Neural cell (in vitro differentiated cells): ENCODE measurements at regions not wholly inside any gene's neighbourhood (a gene's known extent, or its start where the extent isn't known, plus 50 kb on each side); places are given as distances from the start of the nearest gene placed in this dataset.

Experiments
- H2AFZ ChIP-seq: fragments of 200-600, 300-800 bp; sonication (generic), shearing (Covaris generic); 2 replicates; pipeline ENCODE4 v1.6.0; 2014; ENCODE audit warnings: low read depth, mild to moderate bottlenecking, antibody characterized with exemption, low read length, moderate library complexity
- H3F3A ChIP-seq: fragments of 200-600 bp; shearing (Covaris generic); 2 replicates; pipeline ENCODE4 v1.6.1; 2016; ENCODE audit warnings: mild to moderate bottlenecking, moderate library complexity, mixed read lengths, antibody characterized with exemption, low read length; ENCODE audit not compliant: insufficient read depth, poor library complexity, severe bottlenecking
- H3K27ac ChIP-seq: fragments of 200-600, 300-800 bp; sonication (generic), shearing (Covaris generic); 2 replicates; pipeline ENCODE4 v1.5.1; 2014; ENCODE audit warnings: mild to moderate bottlenecking, low read length, moderate library complexity
- H3K27me3 ChIP-seq: fragments of 300-800, 200-600 bp; sonication (generic), shearing (Covaris generic); 2 replicates; pipeline ENCODE4 v1.6.0; 2014; ENCODE audit warnings: mild to moderate bottlenecking, low read depth, low read length, moderate library complexity; ENCODE audit not compliant: insufficient read depth
- H3K36me3 ChIP-seq: fragments of 300-800, 200-600 bp; sonication (generic), shearing (Covaris generic); 2 replicates; pipeline ENCODE4 v1.5.1; 2014; ENCODE audit warnings: mild to moderate bottlenecking, antibody characterized with exemption, low read length, moderate library complexity; ENCODE audit not compliant: insufficient read depth
- H3K4me2 ChIP-seq: fragments of 300-800, 200-600 bp; sonication (generic), shearing (Covaris generic); 2 replicates; pipeline ENCODE4 v1.6.0; 2014; ENCODE audit warnings: mild to moderate bottlenecking, low read length
- H3K4me3 ChIP-seq: fragments of 300-800, 200-600 bp; sonication (generic), shearing (Covaris generic); 2 replicates; pipeline ENCODE4 v1.5.1; 2014; ENCODE audit warnings: mild to moderate bottlenecking, low read length, moderate library complexity
- H3K79me2 ChIP-seq: fragments of 200-600 bp; shearing (Covaris generic); replicated peaks from 2 replicates; pipeline ENCODE4 v1.6.0; 2014; ENCODE audit warnings: mild to moderate bottlenecking, low read length, moderate library complexity; ENCODE audit not compliant: insufficient read depth
- H3K9ac ChIP-seq: fragments of 300-800, 200-600 bp; sonication (generic), shearing (Covaris generic); 2 replicates; pipeline ENCODE4 v1.6.1; 2016; ENCODE audit warnings: mild to moderate bottlenecking, low read length, mixed read lengths
- H3K9me2 ChIP-seq: fragments of 200-600 bp; shearing (Covaris generic); 2 replicates; pipeline ENCODE4 v1.6.1; 2016; ENCODE audit warnings: mild to moderate bottlenecking, low read length, mixed read lengths; ENCODE audit not compliant: insufficient read depth
- H3K9me3 ChIP-seq: fragments of 200-600, 300-800 bp; sonication (generic), shearing (Covaris generic); 2 replicates; pipeline ENCODE4 v1.6.1; 2016; ENCODE audit warnings: mild to moderate bottlenecking, mixed run types, low read length, moderate library complexity, mixed read lengths
- H4K20me1 ChIP-seq: fragments of 200-600 bp; shearing (Covaris generic); 2 replicates; pipeline ENCODE4 v1.6.1; 2016; ENCODE audit warnings: mild to moderate bottlenecking, mixed run types; ENCODE audit not compliant: insufficient read depth
- CTCF ChIP-seq: fragments of 450-650 bp; IDR thresholded peaks from 2 replicates; pipeline ENCODE4 v1.5.1; 2014; ENCODE audit warnings: antibody characterized with exemption, mild to moderate bottlenecking, moderate library complexity; ENCODE audit not compliant: poor library complexity, severe bottlenecking
- EP300 ChIP-seq: fragments of 450-650 bp; conservative IDR thresholded peaks from 2 replicates; pipeline ENCODE4 v1.6.1; 2014; ENCODE audit warnings: antibody characterized with exemption, mild to moderate bottlenecking, moderate library complexity; ENCODE audit not compliant: poor library complexity, severe bottlenecking
- EZH2 ChIP-seq: fragments of 200-600, 300-800 bp; shearing (Covaris generic), sonication (generic); IDR thresholded peaks from 2 replicates; pipeline ENCODE4 v1.6.1; 2014; ENCODE audit warnings: antibody characterized with exemption, low read length, borderline replicate concordance, mild to moderate bottlenecking; ENCODE audit not compliant: insufficient read depth, poor library complexity, severe bottlenecking
- MXI1 ChIP-seq: fragments of 450-650 bp; conservative IDR thresholded peaks from 2 replicates; pipeline ENCODE4 v1.6.1; 2014; ENCODE audit warnings: antibody characterized with exemption, mild to moderate bottlenecking; ENCODE audit not compliant: poor library complexity, severe bottlenecking
- POLR2AphosphoS5 ChIP-seq: IDR thresholded peaks from 2 replicates; pipeline ENCODE4 v1.6.1; 2012
- RAD21 ChIP-seq: fragments of 450-650 bp; conservative IDR thresholded peaks from 2 replicates; pipeline ENCODE4 v1.6.1; 2014; ENCODE audit warnings: antibody characterized with exemption, mild to moderate bottlenecking, moderate library complexity
- REST ChIP-seq: IDR thresholded peaks from 2 replicates; pipeline ENCODE4 v1.6.1; 2012; ENCODE audit warnings: borderline replicate concordance
- SMC3 ChIP-seq: fragments of 450-650 bp; conservative IDR thresholded peaks from 2 replicates; pipeline ENCODE4 v1.6.1; 2014; ENCODE audit warnings: antibody characterized with exemption, mild to moderate bottlenecking, moderate library complexity; ENCODE audit not compliant: poor library complexity
- TAF1 ChIP-seq: IDR thresholded peaks from 2 replicates; pipeline ENCODE4 v1.6.1; 2012; ENCODE audit warnings: low read depth

- no peaks in the 10 kb centered on the region for H3K79me2 ChIP-seq
- no peaks in the 10 kb centered on the region for H3K27me3 ChIP-seq
- no peaks in the 10 kb centered on the region for H3F3A ChIP-seq
- H3K4me3 ChIP-seq: no peak overlapping the region
- TF ChIP-seq EZH2 (no peak), RAD21 (no peak), TAF1 (no peak), MXI1 (no peak), POLR2AphosphoS5 (no peak), REST (no peak), EP300 (no peak), SMC3 (no peak)
- no peak overlapping the region for H3K4me2 ChIP-seq
- no peak overlapping the region for H3K27ac ChIP-seq
- H3K9ac ChIP-seq: no peak overlapping the region
- no peaks in the 10 kb centered on the region for H3K36me3 ChIP-seq
- no peak overlapping the region for H2AFZ ChIP-seq
- no peaks in the 10 kb centered on the region for H3K9me3 ChIP-seq
- H3K9me2 ChIP-seq: no peaks in the 10 kb centered on the region
- no peaks in the 10 kb centered on the region for H4K20me1 ChIP-seq
Measured at GRCh38 chr2:185050804-185051203, 452.5 kb downstream of the ZNF804A start.

- no peaks in the 10 kb centered on the region for H3K79me2 ChIP-seq
- no peaks in the 10 kb centered on the region for H3K9me3 ChIP-seq
- H3K4me2 ChIP-seq: no peak overlapping the region
- H3K36me3 ChIP-seq: no peaks in the 10 kb centered on the region
- H2AFZ ChIP-seq: no peak overlapping the region
- H3K27ac ChIP-seq: no peak overlapping the region
- no peaks in the 10 kb centered on the region for H4K20me1 ChIP-seq
- no peaks in the 10 kb centered on the region for H3K27me3 ChIP-seq
- no peak overlapping the region for H3K4me3 ChIP-seq
- no peak overlapping the region for H3K9ac ChIP-seq
- no peaks in the 10 kb centered on the region for H3F3A ChIP-seq
- TF ChIP-seq SMC3 (no peak), POLR2AphosphoS5 (no peak), RAD21 (no peak), MXI1 (no peak), TAF1 (no peak), EP300 (no peak), EZH2 (no peak), REST (no peak), CTCF (no peak)
- no peaks in the 10 kb centered on the region for H3K9me2 ChIP-seq
Measured at GRCh38 chr2:185063761-185064160, 465.4 kb downstream of the ZNF804A start.
